Suprapubic skin (tissue), 4 donors: ENCODE measurements at regions not wholly inside any gene's neighbourhood (a gene's known extent, or its start where the extent isn't known, plus 50 kb on each side); places are given as distances from the start of the nearest gene placed in this dataset.
A peak's percentile ranks its signal among the peaks of the same experiment; 100 is the strongest.

Experiments
- DNase-seq, 2 donors: peaks; one replicate each; pipeline ENCODE4 v3.0.0-alpha.2; 2019; ENCODE audit warnings: low spot score in 2 of 2
- H3K27ac ChIP-seq: fragments of 200-600 bp; sonication (generic); one replicate; pipeline ENCODE4 v1.5.1; 2019
- H3K27me3 ChIP-seq: fragments of 200-600 bp; sonication (generic); one replicate; pipeline ENCODE4 v1.5.1; 2019
- H3K36me3 ChIP-seq: fragments of 200-600 bp; sonication (generic); one replicate; pipeline ENCODE4 v1.5.1; 2019
- H3K4me1 ChIP-seq: fragments of 200-600 bp; sonication (generic); one replicate; pipeline ENCODE4 v1.5.1; 2019
- H3K4me3 ChIP-seq: fragments of 200-600 bp; sonication (generic); one replicate; pipeline ENCODE4 v1.5.1; 2019; ENCODE audit warnings: mild to moderate bottlenecking
- H3K9me3 ChIP-seq: fragments of 200-600 bp; sonication (generic); one replicate; pipeline ENCODE4 v1.5.1; 2019
- EP300 ChIP-seq: sonication (generic); formaldehyde crosslinking; IDR thresholded peaks from one replicate; pipeline ENCODE4 v1.6.1; 2017; ENCODE audit warnings: antibody characterized with exemption
- POLR2A ChIP-seq, 2 donors: fragments of 450-650 bp; IDR thresholded peaks; one replicate each; pipeline ENCODE4 v1.6.1; 2017; ENCODE audit warnings: antibody characterized with exemption in 2 of 2, mild to moderate bottlenecking in 2 of 2, moderate library complexity in 2 of 2
- POLR2AphosphoS5 ChIP-seq, 3 donors: sonication (generic); formaldehyde crosslinking; IDR thresholded peaks; one replicate each; pipeline ENCODE4 v1.6.1; 2017; ENCODE audit warnings: antibody characterized with exemption in 3 of 3
- WGBS: methylation state at CpG from one replicate; pipeline ENCODE4 v1.1.5; 2018; 5-methylcytosine and 5-hydroxymethylcytosine counted together
- TF ChIP-seq, protein P1 (sequence below), 2 donors: fragments of 200-600 bp in 1 of 2; fragments of 450-650 bp in 1 of 2; sonication (generic) in 1 of 2; IDR thresholded peaks; one replicate each; pipeline ENCODE4 v1.5.1; 2016 to 2019; ENCODE audit warnings: antibody characterized with exemption in 2 of 2, mild to moderate bottlenecking in 1 of 2, moderate library complexity in 1 of 2

DNA sequence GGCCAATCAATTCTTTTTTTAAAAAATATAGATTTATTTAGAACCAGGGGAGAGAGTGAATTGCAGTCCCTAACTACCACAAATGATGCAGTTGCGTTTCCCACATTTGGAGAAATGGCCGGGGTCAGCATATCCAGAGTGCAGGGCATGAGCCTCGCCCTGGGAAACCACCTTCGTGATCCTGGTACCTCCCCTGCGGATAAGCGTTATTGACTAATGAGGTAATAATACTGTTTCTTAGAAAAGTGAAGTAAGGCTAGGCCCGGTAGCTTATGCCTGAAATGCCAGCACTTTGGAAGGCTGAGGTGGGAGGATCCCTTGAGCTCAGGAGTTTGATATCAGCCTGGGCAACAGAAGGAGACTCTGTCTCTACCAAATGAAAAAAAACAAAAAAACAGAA is 111.5 kb upstream of the SLC45A1 start:
- peaks cover 32% of the 10 kb centered on the region for H3K4me1 ChIP-seq
- H3K27ac ChIP-seq, result no peak overlapping the region
- no peaks in the 10 kb centered on the region for H3K27me3 ChIP-seq
- no peak for DNase-seq
- no peaks in the 10 kb centered on the region for H3K9me3 ChIP-seq
- H3K4me3 ChIP-seq, result no peak overlapping the region
- WGBS, result 90% methylated on average over 7 of the region's 7 CpGs
- TF ChIP-seq POLR2A (IDR thresholded peaks at IDR 0.05), result no peak
- TF ChIP-seq EP300, result no peak
- H3K36me3 ChIP-seq, result no peaks in the 10 kb centered on the region

GRCh38 chr1:8205771-8206170 is 112.1 kb upstream of the SLC45A1 start:
- H3K27me3 ChIP-seq, result no peaks in the 10 kb centered on the region
- no peak for DNase-seq
- H3K4me1 ChIP-seq, result peaks cover 28% of the 10 kb centered on the region
- no peaks in the 10 kb centered on the region for H3K9me3 ChIP-seq
- H3K4me3 ChIP-seq, result no peak overlapping the region
- TF ChIP-seq POLR2AphosphoS5 (IDR thresholded peaks at IDR 0.05) (no peak), EP300 (no peak), POLR2A (IDR thresholded peaks at IDR 0.05) (no peak)
- TF ChIP-seq, protein P1, sequence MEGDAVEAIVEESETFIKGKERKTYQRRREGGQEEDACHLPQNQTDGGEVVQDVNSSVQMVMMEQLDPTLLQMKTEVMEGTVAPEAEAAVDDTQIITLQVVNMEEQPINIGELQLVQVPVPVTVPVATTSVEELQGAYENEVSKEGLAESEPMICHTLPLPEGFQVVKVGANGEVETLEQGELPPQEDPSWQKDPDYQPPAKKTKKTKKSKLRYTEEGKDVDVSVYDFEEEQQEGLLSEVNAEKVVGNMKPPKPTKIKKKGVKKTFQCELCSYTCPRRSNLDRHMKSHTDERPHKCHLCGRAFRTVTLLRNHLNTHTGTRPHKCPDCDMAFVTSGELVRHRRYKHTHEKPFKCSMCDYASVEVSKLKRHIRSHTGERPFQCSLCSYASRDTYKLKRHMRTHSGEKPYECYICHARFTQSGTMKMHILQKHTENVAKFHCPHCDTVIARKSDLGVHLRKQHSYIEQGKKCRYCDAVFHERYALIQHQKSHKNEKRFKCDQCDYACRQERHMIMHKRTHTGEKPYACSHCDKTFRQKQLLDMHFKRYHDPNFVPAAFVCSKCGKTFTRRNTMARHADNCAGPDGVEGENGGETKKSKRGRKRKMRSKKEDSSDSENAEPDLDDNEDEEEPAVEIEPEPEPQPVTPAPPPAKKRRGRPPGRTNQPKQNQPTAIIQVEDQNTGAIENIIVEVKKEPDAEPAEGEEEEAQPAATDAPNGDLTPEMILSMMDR (IDR thresholded peaks at IDR 0.05), result no peak
- H3K27ac ChIP-seq, result no peak overlapping the region
- whole genome bisulfite sequencing, result 89% methylated on average over 10 of the region's 10 CpGs
- H3K36me3 ChIP-seq, result no peaks in the 10 kb centered on the region

- DNase-seq, result no peak
- no peak overlapping the region for H3K4me3 ChIP-seq
- peaks cover 28% of the 10 kb centered on the region for H3K4me1 ChIP-seq
- no peaks in the 10 kb centered on the region for H3K27me3 ChIP-seq
- TF ChIP-seq, protein P1 (IDR thresholded peaks at IDR 0.05), result no peak
- TF ChIP-seq POLR2AphosphoS5 (IDR thresholded peaks at IDR 0.05) (no peak), POLR2A (IDR thresholded peaks at IDR 0.05) (no peak), EP300 (no peak)
- H3K27ac ChIP-seq, result no peak overlapping the region
- 78% methylated on average over 2 of the region's 2 CpGs for WGBS
- H3K36me3 ChIP-seq, result no peaks in the 10 kb centered on the region
- no peaks in the 10 kb centered on the region for H3K9me3 ChIP-seq
These were observed 113.1 kb upstream of the SLC45A1 start for GRCh38 chr1:8204826-8205225.

DNA sequence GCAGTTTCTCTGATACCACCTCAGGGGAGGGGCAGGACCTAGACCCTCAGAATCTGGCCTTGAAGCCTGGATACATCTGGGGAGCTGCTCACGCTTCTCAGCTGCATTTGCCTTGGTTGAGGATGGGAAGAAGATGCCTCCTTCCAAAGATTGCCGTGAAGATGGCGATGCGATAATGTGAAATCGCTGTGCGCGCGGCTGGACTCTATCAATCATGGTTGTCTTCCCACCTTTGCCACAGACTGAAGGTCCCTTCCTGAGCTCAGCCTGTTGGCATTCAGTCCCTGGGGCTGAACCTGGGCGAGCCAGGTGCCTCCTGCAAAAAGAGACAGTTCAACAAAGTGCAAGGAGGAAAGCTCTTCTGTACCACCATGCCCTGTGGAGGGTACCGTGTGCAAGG is 114.4 kb upstream of the SLC45A1 start:
- H3K27ac ChIP-seq, result no peak overlapping the region
- H3K36me3 ChIP-seq, result no peaks in the 10 kb centered on the region
- TF ChIP-seq EP300, result no peak
- TF ChIP-seq POLR2AphosphoS5 (IDR thresholded peaks at IDR 0.05), result no peak
- no peak for TF ChIP-seq POLR2A (IDR thresholded peaks at IDR 0.05)
- TF ChIP-seq, protein P1 (IDR thresholded peaks at IDR 0.05), result no peak
- no peaks in the 10 kb centered on the region for H3K27me3 ChIP-seq
- no peak for DNase-seq
- H3K4me1 ChIP-seq, result peaks cover 28% of the 10 kb centered on the region
- 93% methylated on average over 10 of the region's 10 CpGs for WGBS
- H3K9me3 ChIP-seq, result no peaks in the 10 kb centered on the region
- H3K4me3 ChIP-seq, result no peak overlapping the region

DNA sequence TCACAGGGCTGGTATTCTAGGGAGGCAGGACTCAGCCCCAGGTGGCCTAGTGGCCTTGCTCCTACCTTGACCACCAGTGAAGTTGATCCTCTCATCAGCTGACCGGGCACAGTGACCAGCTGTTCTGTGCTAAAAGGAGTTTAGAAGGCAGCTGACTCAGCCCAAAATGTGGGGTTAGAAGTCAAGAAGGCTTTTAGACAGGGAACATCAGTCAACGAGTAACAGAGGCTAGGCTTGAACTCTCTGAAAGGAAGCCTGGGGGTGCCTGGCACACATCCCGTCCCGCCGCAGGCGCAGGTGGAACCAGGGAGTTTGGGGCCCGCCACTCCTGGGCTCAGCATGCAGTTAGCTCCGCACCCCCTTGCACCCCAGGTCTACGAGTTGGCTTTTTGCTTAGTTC is 114.9 kb upstream of the SLC45A1 start:
- Histone ChIP-seq H3K4me3 (no peak overlapping the region), H3K4me1 (peaks cover 28% of the 10 kb centered on the region), H3K9me3 (no peaks in the 10 kb centered on the region), H3K36me3 (no peaks in the 10 kb centered on the region), H3K27ac (no peak overlapping the region), H3K27me3 (no peaks in the 10 kb centered on the region)
- WGBS, result 91% methylated on average over 9 of the region's 9 CpGs
- DNase-seq, result no peak
- TF ChIP-seq POLR2A (IDR thresholded peaks at IDR 0.05), result no peak
- TF ChIP-seq, protein P1 (IDR thresholded peaks at IDR 0.05), result no peak

GRCh38 chr1:8202182-8202905 is 115.6 kb upstream of the SLC45A1 start:
- Histone ChIP-seq H3K4me1 (peaks cover 32% of the 10 kb centered on the region), H3K36me3 (no peaks in the 10 kb centered on the region), H3K9me3 (no peaks in the 10 kb centered on the region), H3K27me3 (no peaks in the 10 kb centered on the region), H3K27ac (peak overlapping the region; percentile 39), H3K4me3 (no peak overlapping the region)
- DNase-seq, result no peak
- TF ChIP-seq POLR2A (IDR thresholded peaks at IDR 0.05), result no peak
- peak; percentile 87 for TF ChIP-seq EP300
- 38% methylated on average over 19 of the region's 19 CpGs for WGBS
